HCT116 (cell line): ENCODE measurements at regions not wholly inside any gene's neighbourhood (a gene's known extent, or its start where the extent isn't known, plus 50 kb on each side); places are given as distances from the start of the nearest gene placed in this dataset.

Experiments used
- ATAC-seq: fragments of 200-7000 bp; cut with Tn5 transposase; 2 replicates; pipeline ENCODE4 v1.9.1; 2020; ENCODE audit warnings: mild to moderate bottlenecking, moderate library complexity
- BruUV-seq: library from RNA; stranded (reverse); fragments of 400-500 nt; replicated peaks from 2 replicates; lab custom pipeline; 2021; lab: Mats Ljungman, UMichigan
- CTCF ChIA-PET: fragments of 300-600 bp; sonication (Branson Sonifier 250); formaldehyde crosslinking; loops from one replicate; lab custom pipeline; 2021; ENCODE audit warnings: antibody characterized with exemption; lab: Charles Lee
- POLR2A ChIA-PET: fragments of 300-600, 350-600 bp; sonication (Branson Sonifier 250); formaldehyde crosslinking; loops from one replicate; lab custom pipeline; 2021; ENCODE audit warnings: antibody characterized with exemption; lab: Charles Lee
- RAD21 ChIA-PET, 2 experiments: fragments of 300-600 bp; sonication (Branson Sonifier 250); formaldehyde crosslinking; loops; one replicate each; lab custom pipeline; 2023; ENCODE audit warnings: low total read pairs in 2 of 2; ENCODE audit not compliant: uncharacterized antibody in 2 of 2, unreplicated experiment in 2 of 2, low non-redundant PET in 1 of 2; lab: Charles Lee
- DNase-seq: peaks from one replicate; pipeline ENCODE4 v3.0.0-alpha.2; 2010; ENCODE audit warnings: low read depth, low spot score
- H2AFZ ChIP-seq: fragments of 200-600 bp; shearing (Covaris generic), sonication (generic); 2 replicates; pipeline ENCODE4 v1.6.1; 2017; ENCODE audit warnings: low read depth, mixed run types, mixed read lengths, antibody characterized with exemption, low read length; ENCODE audit not compliant: poor library complexity, severe bottlenecking
- H3K27ac ChIP-seq: 2 replicates; pipeline ENCODE4 v1.5.1; 2012; ENCODE audit warnings: low read depth, low read length
- H3K27me3 ChIP-seq: fragments of 200-600 bp; sonication (generic); 2 replicates; pipeline ENCODE4 v1.6.1; 2016; ENCODE audit warnings: mixed run types, low read length, mixed read lengths; ENCODE audit not compliant: insufficient read depth
- H3K36me3 ChIP-seq, 2 experiments: fragments of 200-500 bp in 1 of 2; fragments of 200-600 bp in 1 of 2; sonication (Bioruptor generic) in 1 of 2; sonication (generic) in 1 of 2; 2 replicates each; pipeline versions ENCODE4 v1.5.1 to v1.6.1; 2014 to 2016; ENCODE audit warnings: low read length in 2 of 2, inconsistent platforms in 1 of 2, mixed read lengths in 1 of 2, mixed run types in 1 of 2; ENCODE audit not compliant: insufficient read depth in 2 of 2, control insufficient read depth in 1 of 2
- H3K4me1 ChIP-seq, 2 experiments: fragments of 200-600 bp in 1 of 2; sonication (generic) in 1 of 2; 2 replicates each; pipeline versions ENCODE4 v1.5.1 to v1.6.1; 2012 to 2017; ENCODE audit warnings: low read length in 2 of 2, inconsistent platforms in 1 of 2, mild to moderate bottlenecking in 1 of 2, mixed read lengths in 1 of 2, mixed run types in 1 of 2, moderate library complexity in 1 of 2; ENCODE audit not compliant: insufficient read depth in 2 of 2, control insufficient read depth in 1 of 2
- H3K4me2 ChIP-seq: fragments of 200-600 bp; sonication (generic); 2 replicates; pipeline ENCODE4 v1.6.1; 2017; ENCODE audit warnings: mixed run types, low read length, mixed read lengths
- H3K4me3 ChIP-seq, 2 experiments: fragments of 200-600 bp in 1 of 2; sonication (generic) in 1 of 2; replicated peaks in 1 of 2; 2 replicates each; pipeline ENCODE4 v1.5.1; 2011 to 2016; ENCODE audit warnings: low read length in 2 of 2, control low read depth in 1 of 2, low read depth in 1 of 2, mild to moderate bottlenecking in 1 of 2, mixed read lengths in 1 of 2, mixed run types in 1 of 2
- H3K79me2 ChIP-seq: fragments of 200-600 bp; sonication (generic); 2 replicates; pipeline ENCODE4 v1.6.1; 2017; ENCODE audit warnings: mild to moderate bottlenecking, mixed run types, low read length, moderate library complexity, mixed read lengths; ENCODE audit not compliant: insufficient read depth
- H3K9ac ChIP-seq: fragments of 200-600 bp; sonication (generic); 2 replicates; pipeline ENCODE4 v1.6.1; 2016; ENCODE audit warnings: low read length, mixed read lengths
- H3K9me2 ChIP-seq: fragments of 200-600 bp; sonication (generic), shearing (Covaris generic); 2 replicates; pipeline ENCODE4 v1.6.1; 2017; ENCODE audit warnings: mixed run types, mild to moderate bottlenecking, moderate library complexity; ENCODE audit not compliant: insufficient read depth
- H3K9me3 ChIP-seq, 2 experiments: fragments of 200-500 bp in 1 of 2; fragments of 200-600 bp in 1 of 2; sonication (Bioruptor generic) in 1 of 2; sonication (generic) in 1 of 2; 2 replicates each; pipeline ENCODE4 v1.6.1; 2014 to 2017; ENCODE audit warnings: low read length in 2 of 2, mixed read lengths in 2 of 2, inconsistent platforms in 1 of 2, low read depth in 1 of 2, mild to moderate bottlenecking in 1 of 2, mixed run types in 1 of 2, moderate library complexity in 1 of 2; ENCODE audit not compliant: control insufficient read depth in 1 of 2, insufficient read depth in 1 of 2
- H4K20me1 ChIP-seq: fragments of 200-600 bp; sonication (generic), shearing (Covaris generic); 2 replicates; pipeline ENCODE4 v1.6.1; 2017; ENCODE audit warnings: mixed run types, mild to moderate bottlenecking, moderate library complexity; ENCODE audit not compliant: insufficient read depth
- CEBPB ChIP-seq: IDR thresholded peaks from 2 replicates; pipeline ENCODE4 v1.6.1; 2012; ENCODE audit warnings: low read depth
- EGR1 ChIP-seq: IDR thresholded peaks from 2 replicates; pipeline ENCODE4 v1.6.1; 2012; ENCODE audit warnings: low read depth
- ELF1 ChIP-seq: IDR thresholded peaks from 2 replicates; pipeline ENCODE4 v1.6.1; 2012; ENCODE audit warnings: low read depth, borderline replicate concordance
- JUND ChIP-seq: IDR thresholded peaks from 2 replicates; pipeline ENCODE4 v1.6.1; 2012
- POLR2A ChIP-seq: IDR thresholded peaks from 2 replicates; pipeline ENCODE4 v1.7.0; 2011; ENCODE audit warnings: borderline replicate concordance; ENCODE audit not compliant: insufficient read depth, insufficient read length; ENCODE audit errors: extremely low read depth
- POLR2AphosphoS5 ChIP-seq: IDR thresholded peaks from 2 replicates; pipeline ENCODE4 v1.6.1; 2011; ENCODE audit warnings: mild to moderate bottlenecking, low read depth, low read length, moderate library complexity
- RAD21 ChIP-seq: IDR thresholded peaks from 2 replicates; pipeline ENCODE4 v1.6.1; 2012; ENCODE audit warnings: low read depth, mild to moderate bottlenecking
- SIN3A ChIP-seq: IDR thresholded peaks from 2 replicates; pipeline ENCODE4 v1.6.1; 2012; ENCODE audit warnings: low read depth
- SP1 ChIP-seq: IDR thresholded peaks from 2 replicates; pipeline ENCODE4 v1.6.1; 2012; ENCODE audit warnings: low read depth
- SRF ChIP-seq: IDR thresholded peaks from 2 replicates; pipeline ENCODE4 v1.6.1; 2012; ENCODE audit warnings: low read depth
- TCF7L2 ChIP-seq: IDR thresholded peaks from 2 replicates; pipeline ENCODE4 v1.7.0; 2011; ENCODE audit warnings: borderline replicate concordance, inconsistent platforms; ENCODE audit not compliant: insufficient read depth, insufficient read length; ENCODE audit errors: extremely low read depth
- YY1 ChIP-seq: IDR thresholded peaks from 2 replicates; pipeline ENCODE4 v1.6.1; 2011; ENCODE audit warnings: low read length, low read depth, moderate library complexity, mild to moderate bottlenecking; ENCODE audit not compliant: insufficient replicate concordance; ENCODE audit errors: extremely low read depth
- ZNF274 ChIP-seq: fragments of 200-500 bp; sonication (Bioruptor generic); IDR thresholded peaks from 2 replicates; pipeline ENCODE4 v1.6.1; 2014; ENCODE audit warnings: mild to moderate bottlenecking, low read depth, low read length, inconsistent platforms
- intact Hi-C: fragments of 100-400 bp; cut with micrococcal nuclease; formaldehyde crosslinking; loops from 2 replicates; pipeline ENCODE4 v1.10.0; 2022
- TF ChIP-seq, protein P1 (sequence below): IDR thresholded peaks from 2 replicates; pipeline ENCODE4 v1.6.1; 2011; ENCODE audit warnings: mild to moderate bottlenecking, low read length, moderate library complexity; ENCODE audit not compliant: insufficient replicate concordance; ENCODE audit errors: extremely low read depth
- TF ChIP-seq, protein P2 (sequence below), 3 experiments: fragments of 200-600 bp in 1 of 3; sonication (generic) in 1 of 3; IDR thresholded peaks in 2 of 3; conservative IDR thresholded peaks in 1 of 3; 2 replicates each; pipeline ENCODE4 v1.5.1; 2012 to 2017; ENCODE audit warnings: low read depth in 2 of 3, low read length in 2 of 3, antibody characterized with exemption in 1 of 3, borderline replicate concordance in 1 of 3, control low read depth in 1 of 3, mild to moderate bottlenecking in 1 of 3, mixed read lengths in 1 of 3, mixed run types in 1 of 3, moderate library complexity in 1 of 3; ENCODE audit not compliant: insufficient read depth in 1 of 3

DNA sequence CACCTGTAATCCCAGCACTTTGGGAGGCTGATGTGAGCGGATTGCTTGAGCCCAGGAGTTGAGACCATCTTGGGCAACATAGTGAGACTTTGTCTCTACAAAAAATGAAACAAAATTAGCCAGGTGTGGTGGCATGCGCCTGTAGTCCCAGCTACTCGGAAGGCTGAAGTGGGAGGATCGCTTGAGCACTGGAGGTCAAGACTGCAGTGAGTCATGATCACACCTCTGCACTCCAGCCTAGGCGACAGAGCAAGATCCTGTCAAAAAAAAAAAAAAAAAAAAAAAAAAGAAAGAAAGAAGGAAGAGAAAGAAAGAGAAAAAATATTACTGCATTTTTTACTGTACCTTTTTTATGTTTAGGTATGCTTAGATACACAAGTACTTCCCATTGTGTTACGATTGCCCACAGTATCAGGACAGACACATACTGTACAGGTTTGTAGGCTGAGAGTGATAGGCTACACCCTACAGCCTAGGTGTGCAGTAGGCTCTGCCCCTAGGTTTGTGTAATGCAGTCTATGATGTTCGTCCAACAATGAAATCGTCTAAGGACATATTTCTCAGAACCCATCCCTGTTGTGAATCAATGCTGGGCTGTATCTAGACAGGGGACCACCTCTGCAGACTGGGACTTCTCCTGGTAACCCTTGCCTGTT lies 160.4 kb upstream of the PWP1 start:
- intact Hi-C loops = no loop called here
- ChIA-PET POLR2A (no interaction called here), RAD21 (no interaction called here), CTCF (no interaction called here)
- Histone ChIP-seq H3K36me3 (no peaks in the 10 kb centered on the region), H2AFZ (no peak overlapping the region), H3K9me2 (no peaks in the 10 kb centered on the region), H3K9me3 (no peaks in the 10 kb centered on the region), H3K27ac (no peak overlapping the region), H3K27me3 (no peaks in the 10 kb centered on the region), H3K4me3 (no peak overlapping the region), H3K9ac (no peak overlapping the region), H3K4me1 (no peaks in the 10 kb centered on the region), H4K20me1 (no peaks in the 10 kb centered on the region), H3K79me2 (no peaks in the 10 kb centered on the region), H3K4me2 (no peak overlapping the region)
- no peak for TF ChIP-seq CEBPB
- no peak for TF ChIP-seq ELF1
- TF ChIP-seq TCF7L2 = no peak
- TF ChIP-seq RAD21 = no peak
- TF ChIP-seq SIN3A = no peak
- TF ChIP-seq ZNF274 = no peak
- TF ChIP-seq YY1 = no peak
- no TSS peak for BruUV-seq
- DNase-seq (no peak), ATAC-seq (no peak)

DNA sequence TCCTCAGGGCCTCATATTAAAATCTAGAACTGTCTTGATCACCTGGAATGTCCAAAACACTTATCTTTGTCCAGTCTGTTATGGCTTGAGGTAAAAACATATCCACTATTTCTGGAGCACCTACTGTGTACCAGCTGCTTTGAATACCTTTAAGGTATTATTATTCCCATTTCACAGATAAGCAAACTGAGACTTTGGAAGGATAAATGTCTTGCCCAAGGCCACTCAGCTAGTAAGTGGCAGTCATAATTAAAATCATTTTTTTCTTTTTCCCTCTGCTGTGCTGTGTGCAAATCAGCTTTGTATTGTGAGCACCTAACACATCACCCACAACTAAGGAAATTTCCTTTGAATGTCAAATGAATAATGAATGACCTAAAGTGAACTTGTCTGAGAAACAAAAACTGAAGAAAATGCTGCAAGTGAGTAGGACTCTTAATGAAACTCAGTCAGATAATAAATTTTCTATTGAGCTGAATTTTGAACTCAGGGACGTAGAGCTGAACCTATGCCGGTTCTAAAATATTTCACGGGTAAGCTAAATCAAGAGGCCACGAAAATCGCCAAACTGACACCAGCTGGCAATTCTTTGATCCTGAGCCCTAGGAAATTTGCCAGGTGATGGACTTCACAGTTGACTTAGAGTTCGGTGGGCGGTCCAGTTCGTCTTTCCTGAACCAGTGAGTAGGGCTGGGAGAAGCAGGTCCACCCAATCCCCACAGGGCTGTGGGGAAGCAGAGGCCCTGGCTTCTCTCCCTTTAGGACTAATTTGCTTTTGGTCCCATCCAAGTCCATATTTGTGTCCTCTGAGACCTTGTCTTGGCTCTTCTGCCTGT lies 159.7 kb upstream of the PWP1 start:
- no peak overlapping the region for H3K9ac ChIP-seq
- H3K4me1 ChIP-seq = no peaks in the 10 kb centered on the region
- CTCF ChIA-PET = no interaction called here
- intact Hi-C loops = no loop called here
- H4K20me1 ChIP-seq = no peaks in the 10 kb centered on the region
- H2AFZ ChIP-seq = no peak overlapping the region
- POLR2A ChIA-PET = no interaction called here
- ATAC-seq (no peak), DNase-seq (no peak)
- H3K27ac ChIP-seq = no peak overlapping the region
- RAD21 ChIA-PET = no interaction called here
- H3K4me3 ChIP-seq = no peak overlapping the region
- TF ChIP-seq, protein P1, sequence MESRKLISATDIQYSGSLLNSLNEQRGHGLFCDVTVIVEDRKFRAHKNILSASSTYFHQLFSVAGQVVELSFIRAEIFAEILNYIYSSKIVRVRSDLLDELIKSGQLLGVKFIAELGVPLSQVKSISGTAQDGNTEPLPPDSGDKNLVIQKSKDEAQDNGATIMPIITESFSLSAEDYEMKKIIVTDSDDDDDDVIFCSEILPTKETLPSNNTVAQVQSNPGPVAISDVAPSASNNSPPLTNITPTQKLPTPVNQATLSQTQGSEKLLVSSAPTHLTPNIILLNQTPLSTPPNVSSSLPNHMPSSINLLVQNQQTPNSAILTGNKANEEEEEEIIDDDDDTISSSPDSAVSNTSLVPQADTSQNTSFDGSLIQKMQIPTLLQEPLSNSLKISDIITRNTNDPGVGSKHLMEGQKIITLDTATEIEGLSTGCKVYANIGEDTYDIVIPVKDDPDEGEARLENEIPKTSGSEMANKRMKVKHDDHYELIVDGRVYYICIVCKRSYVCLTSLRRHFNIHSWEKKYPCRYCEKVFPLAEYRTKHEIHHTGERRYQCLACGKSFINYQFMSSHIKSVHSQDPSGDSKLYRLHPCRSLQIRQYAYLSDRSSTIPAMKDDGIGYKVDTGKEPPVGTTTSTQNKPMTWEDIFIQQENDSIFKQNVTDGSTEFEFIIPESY = no peak
- no peak for TF ChIP-seq TCF7L2
- no peak for TF ChIP-seq CEBPB
- no peak for TF ChIP-seq SRF
- TF ChIP-seq JUND = no peak
- TF ChIP-seq, protein P2, sequence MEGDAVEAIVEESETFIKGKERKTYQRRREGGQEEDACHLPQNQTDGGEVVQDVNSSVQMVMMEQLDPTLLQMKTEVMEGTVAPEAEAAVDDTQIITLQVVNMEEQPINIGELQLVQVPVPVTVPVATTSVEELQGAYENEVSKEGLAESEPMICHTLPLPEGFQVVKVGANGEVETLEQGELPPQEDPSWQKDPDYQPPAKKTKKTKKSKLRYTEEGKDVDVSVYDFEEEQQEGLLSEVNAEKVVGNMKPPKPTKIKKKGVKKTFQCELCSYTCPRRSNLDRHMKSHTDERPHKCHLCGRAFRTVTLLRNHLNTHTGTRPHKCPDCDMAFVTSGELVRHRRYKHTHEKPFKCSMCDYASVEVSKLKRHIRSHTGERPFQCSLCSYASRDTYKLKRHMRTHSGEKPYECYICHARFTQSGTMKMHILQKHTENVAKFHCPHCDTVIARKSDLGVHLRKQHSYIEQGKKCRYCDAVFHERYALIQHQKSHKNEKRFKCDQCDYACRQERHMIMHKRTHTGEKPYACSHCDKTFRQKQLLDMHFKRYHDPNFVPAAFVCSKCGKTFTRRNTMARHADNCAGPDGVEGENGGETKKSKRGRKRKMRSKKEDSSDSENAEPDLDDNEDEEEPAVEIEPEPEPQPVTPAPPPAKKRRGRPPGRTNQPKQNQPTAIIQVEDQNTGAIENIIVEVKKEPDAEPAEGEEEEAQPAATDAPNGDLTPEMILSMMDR (IDR thresholded peaks at IDR 0.05 in 2 of 3, conservative IDR thresholded peaks at IDR 0.05 in 1 of 3; ENCODE audit: borderline replicate concordance in 1 of 3, insufficient read depth in 1 of 3, low read depth in 2 of 3, low read length in 2 of 3) = no peak
- no peak for TF ChIP-seq EGR1
- no peak for TF ChIP-seq POLR2A
- no peak for TF ChIP-seq SP1
- TF ChIP-seq RAD21 = no peak
- TF ChIP-seq ELF1 = no peak
- no peak for TF ChIP-seq POLR2AphosphoS5
- no peaks in the 10 kb centered on the region for H3K36me3 ChIP-seq
- H3K79me2 ChIP-seq = no peaks in the 10 kb centered on the region
- no peaks in the 10 kb centered on the region for H3K9me2 ChIP-seq
- no peaks in the 10 kb centered on the region for H3K27me3 ChIP-seq
- H3K4me2 ChIP-seq = no peak overlapping the region
- no TSS peak for BruUV-seq
- H3K9me3 ChIP-seq = no peaks in the 10 kb centered on the region
